ENCODE measurements at regions not wholly inside any gene's neighbourhood (a gene's known extent, or its start where the extent isn't known, plus 50 kb on each side); places are given as distances from the start of the nearest gene placed in this dataset.

- Histone ChIP-seq H3K4me1 (ENCODE audit: control insufficient read depth in 1 of 2, insufficient read depth in 2 of 2, low read length in 2 of 2) (no peaks in the 10 kb centered on the region), H3K9me3 (ENCODE audit: control insufficient read depth in 1 of 2, low read length in 2 of 2) (peaks cover 0 to 2% of the 10 kb centered on the region in 2 donors), H3K27ac (ENCODE audit: low read depth, low read length) (no peak overlapping the region), H3K9ac (ENCODE audit: low read depth in 1 of 2, low read length in 2 of 2) (no peak overlapping the region), H3K27me3 (ENCODE audit: control insufficient read depth in 1 of 2, insufficient read depth in 2 of 2, low read length in 2 of 2) (no peaks in the 10 kb centered on the region), H3K36me3 (ENCODE audit: control insufficient read depth in 1 of 2, insufficient read depth in 2 of 2, low read length in 2 of 2) (no peaks in the 10 kb centered on the region), H3K4me3 (ENCODE audit: low read depth in 1 of 2, low read length in 2 of 2) (no peak overlapping the region)
Observed at GRCh38 chr14:81826081-81826480, 292.4 kb upstream of the SEL1L start.

- H3K9me3 ChIP-seq (ENCODE audit: control insufficient read depth in 1 of 2, low read length in 2 of 2) = peaks cover 0 to 4% of the 10 kb centered on the region in 2 donors
- H3K27ac ChIP-seq (ENCODE audit: low read depth, low read length) = no peak overlapping the region
- no peak overlapping the region for H3K4me3 ChIP-seq (ENCODE audit: low read depth in 1 of 2, low read length in 2 of 2)
- no peaks in the 10 kb centered on the region for H3K36me3 ChIP-seq (ENCODE audit: control insufficient read depth in 1 of 2, insufficient read depth in 2 of 2, low read length in 2 of 2)
- no peaks in the 10 kb centered on the region for H3K27me3 ChIP-seq (ENCODE audit: control insufficient read depth in 1 of 2, insufficient read depth in 2 of 2, low read length in 2 of 2)
- H3K4me1 ChIP-seq (ENCODE audit: control insufficient read depth in 1 of 2, insufficient read depth in 2 of 2, low read length in 2 of 2) = no peaks in the 10 kb centered on the region
- H3K9ac ChIP-seq (ENCODE audit: low read depth in 1 of 2, low read length in 2 of 2) = no peak overlapping the region
Observed at GRCh38 chr14:81829447-81829846, 295.8 kb upstream of the SEL1L start.

- no peaks in the 10 kb centered on the region for H3K36me3 ChIP-seq (ENCODE audit: control insufficient read depth in 1 of 2, insufficient read depth in 2 of 2, low read length in 2 of 2)
- peaks cover 0 to 10% of the 10 kb centered on the region in 2 donors for H3K9me3 ChIP-seq (ENCODE audit: control insufficient read depth in 1 of 2, low read length in 2 of 2)
- H3K4me3 ChIP-seq (ENCODE audit: low read depth in 1 of 2, low read length in 2 of 2) = no peak overlapping the region
- no peaks in the 10 kb centered on the region for H3K4me1 ChIP-seq (ENCODE audit: control insufficient read depth in 1 of 2, insufficient read depth in 2 of 2, low read length in 2 of 2)
- H3K27ac ChIP-seq (ENCODE audit: low read depth, low read length) = no peak overlapping the region
- no peaks in the 10 kb centered on the region for H3K27me3 ChIP-seq (ENCODE audit: control insufficient read depth in 1 of 2, insufficient read depth in 2 of 2, low read length in 2 of 2)
- no peak overlapping the region for H3K9ac ChIP-seq (ENCODE audit: low read depth in 1 of 2, low read length in 2 of 2)
Observed at GRCh38 chr14:81831128-81831820, 297.6 kb upstream of the SEL1L start.

GRCh38 chr14:81834308-81834707, 300.7 kb upstream of the SEL1L start:
- Histone ChIP-seq H3K9ac (ENCODE audit: low read depth in 1 of 2, low read length in 2 of 2) (no peak overlapping the region), H3K27me3 (ENCODE audit: control insufficient read depth in 1 of 2, insufficient read depth in 2 of 2, low read length in 2 of 2) (no peaks in the 10 kb centered on the region), H3K27ac (ENCODE audit: low read depth, low read length) (no peak overlapping the region), H3K4me1 (ENCODE audit: control insufficient read depth in 1 of 2, insufficient read depth in 2 of 2, low read length in 2 of 2) (peaks cover 0 to 4% of the 10 kb centered on the region in 2 donors), H3K4me3 (ENCODE audit: low read depth in 1 of 2, low read length in 2 of 2) (no peak overlapping the region), H3K36me3 (ENCODE audit: control insufficient read depth in 1 of 2, insufficient read depth in 2 of 2, low read length in 2 of 2) (no peaks in the 10 kb centered on the region), H3K9me3 (ENCODE audit: control insufficient read depth in 1 of 2, low read length in 2 of 2) (peaks cover 0 to 12% of the 10 kb centered on the region in 2 donors)

GRCh38 chr14:81837304-81837703, 303.7 kb upstream of the SEL1L start:
- Histone ChIP-seq H3K36me3 (ENCODE audit: control insufficient read depth in 1 of 2, insufficient read depth in 2 of 2, low read length in 2 of 2) (no peaks in the 10 kb centered on the region), H3K4me3 (ENCODE audit: low read depth in 1 of 2, low read length in 2 of 2) (no peak overlapping the region), H3K4me1 (ENCODE audit: control insufficient read depth in 1 of 2, insufficient read depth in 2 of 2, low read length in 2 of 2) (peaks cover 0 to 4% of the 10 kb centered on the region in 2 donors), H3K27me3 (ENCODE audit: control insufficient read depth in 1 of 2, insufficient read depth in 2 of 2, low read length in 2 of 2) (no peaks in the 10 kb centered on the region), H3K9ac (ENCODE audit: low read depth in 1 of 2, low read length in 2 of 2) (no peak overlapping the region), H3K9me3 (ENCODE audit: control insufficient read depth in 1 of 2, low read length in 2 of 2) (peaks cover 0 to 10% of the 10 kb centered on the region in 2 donors), H3K27ac (ENCODE audit: low read depth, low read length) (no peak overlapping the region)

GRCh38 chr14:81839056-81839455, 305.4 kb upstream of the SEL1L start:
- Histone ChIP-seq H3K9ac (ENCODE audit: low read depth in 1 of 2, low read length in 2 of 2) (no peak overlapping the region), H3K9me3 (ENCODE audit: control insufficient read depth in 1 of 2, low read length in 2 of 2) (peaks cover 0 to 10% of the 10 kb centered on the region in 2 donors), H3K4me1 (ENCODE audit: control insufficient read depth in 1 of 2, insufficient read depth in 2 of 2, low read length in 2 of 2) (peaks cover 0 to 4% of the 10 kb centered on the region in 2 donors), H3K36me3 (ENCODE audit: control insufficient read depth in 1 of 2, insufficient read depth in 2 of 2, low read length in 2 of 2) (no peaks in the 10 kb centered on the region), H3K4me3 (ENCODE audit: low read depth in 1 of 2, low read length in 2 of 2) (no peak overlapping the region), H3K27ac (ENCODE audit: low read depth, low read length) (no peak overlapping the region), H3K27me3 (ENCODE audit: control insufficient read depth in 1 of 2, insufficient read depth in 2 of 2, low read length in 2 of 2) (no peaks in the 10 kb centered on the region)

GRCh38 chr14:81841346-81841745, 307.7 kb upstream of the SEL1L start:
- H3K9me3 ChIP-seq (ENCODE audit: control insufficient read depth in 1 of 2, low read length in 2 of 2) = peaks cover 0 to 2% of the 10 kb centered on the region in 2 donors

GRCh38 chr14:81849714-81850113, 316.1 kb upstream of the SEL1L start:
- no peaks in the 10 kb centered on the region for H3K27me3 ChIP-seq (ENCODE audit: control insufficient read depth in 1 of 2, insufficient read depth in 2 of 2, low read length in 2 of 2)
- peaks cover 2 to 12% of the 10 kb centered on the region in 2 donors for H3K9me3 ChIP-seq (ENCODE audit: control insufficient read depth in 1 of 2, low read length in 2 of 2)
- no peak overlapping the region for H3K27ac ChIP-seq (ENCODE audit: low read depth, low read length)
- no peaks in the 10 kb centered on the region for H3K4me1 ChIP-seq (ENCODE audit: control insufficient read depth in 1 of 2, insufficient read depth in 2 of 2, low read length in 2 of 2)
- H3K9ac ChIP-seq (ENCODE audit: low read depth in 1 of 2, low read length in 2 of 2) = no peak overlapping the region
- H3K4me3 ChIP-seq (ENCODE audit: low read depth in 1 of 2, low read length in 2 of 2) = no peak overlapping the region
- no peaks in the 10 kb centered on the region for H3K36me3 ChIP-seq (ENCODE audit: control insufficient read depth in 1 of 2, insufficient read depth in 2 of 2, low read length in 2 of 2)

More at GRCh38 chr14:81841346-81841745, 307.7 kb upstream of the SEL1L start:
- Histone ChIP-seq H3K4me1 (ENCODE audit: control insufficient read depth in 1 of 2, insufficient read depth in 2 of 2, low read length in 2 of 2) (peaks cover 0 to 4% of the 10 kb centered on the region in 2 donors), H3K4me3 (ENCODE audit: low read depth in 1 of 2, low read length in 2 of 2) (no peak overlapping the region), H3K9ac (ENCODE audit: low read depth in 1 of 2, low read length in 2 of 2) (no peak overlapping the region), H3K27me3 (ENCODE audit: control insufficient read depth in 1 of 2, insufficient read depth in 2 of 2, low read length in 2 of 2) (no peaks in the 10 kb centered on the region), H3K36me3 (ENCODE audit: control insufficient read depth in 1 of 2, insufficient read depth in 2 of 2, low read length in 2 of 2) (no peaks in the 10 kb centered on the region), H3K27ac (ENCODE audit: low read depth, low read length) (no peak overlapping the region)

GRCh38 chr14:81855007-81855406, 321.4 kb upstream of the SEL1L start:
- Histone ChIP-seq H3K36me3 (ENCODE audit: control insufficient read depth in 1 of 2, insufficient read depth in 2 of 2, low read length in 2 of 2) (no peaks in the 10 kb centered on the region), H3K27me3 (ENCODE audit: control insufficient read depth in 1 of 2, insufficient read depth in 2 of 2, low read length in 2 of 2) (no peaks in the 10 kb centered on the region), H3K9me3 (ENCODE audit: control insufficient read depth in 1 of 2, low read length in 2 of 2) (peaks cover 18 to 33% of the 10 kb centered on the region in 2 donors), H3K4me1 (ENCODE audit: control insufficient read depth in 1 of 2, insufficient read depth in 2 of 2, low read length in 2 of 2) (no peaks in the 10 kb centered on the region), H3K9ac (ENCODE audit: low read depth in 1 of 2, low read length in 2 of 2) (no peak overlapping the region), H3K27ac (ENCODE audit: low read depth, low read length) (no peak overlapping the region), H3K4me3 (ENCODE audit: low read depth in 1 of 2, low read length in 2 of 2) (no peak overlapping the region)

GRCh38 chr14:81859046-81859445, 325.4 kb upstream of the SEL1L start:
- Histone ChIP-seq H3K4me3 (ENCODE audit: low read depth in 1 of 2, low read length in 2 of 2) (no peak overlapping the region), H3K27ac (ENCODE audit: low read depth, low read length) (no peak overlapping the region), H3K9me3 (ENCODE audit: control insufficient read depth in 1 of 2, low read length in 2 of 2) (peaks cover 18 to 33% of the 10 kb centered on the region in 2 donors)

More at GRCh38 chr14:81859046-81859445, 325.4 kb upstream of the SEL1L start:
- no peaks in the 10 kb centered on the region for H3K27me3 ChIP-seq (ENCODE audit: control insufficient read depth in 1 of 2, insufficient read depth in 2 of 2, low read length in 2 of 2)
- no peak overlapping the region for H3K9ac ChIP-seq (ENCODE audit: low read depth in 1 of 2, low read length in 2 of 2)
- H3K36me3 ChIP-seq (ENCODE audit: control insufficient read depth in 1 of 2, insufficient read depth in 2 of 2, low read length in 2 of 2) = no peaks in the 10 kb centered on the region
- H3K4me1 ChIP-seq (ENCODE audit: control insufficient read depth in 1 of 2, insufficient read depth in 2 of 2, low read length in 2 of 2) = no peaks in the 10 kb centered on the region
